SU-DHL-6 (cell line): ENCODE measurements at regions not wholly inside any gene's neighbourhood (a gene's known extent, or its start where the extent isn't known, plus 50 kb on each side); places are given as distances from the start of the nearest gene placed in this dataset.

Experiments used
- H2AFZ ChIP-seq: fragments of 200-600 bp; sonication (generic); 2 replicates; pipeline ENCODE4 v1.6.1; 2014; ENCODE audit warnings: low read depth, mild to moderate bottlenecking, moderate library complexity, mixed read lengths, antibody characterized with exemption, low read length; ENCODE audit not compliant: severe bottlenecking
- H3F3A ChIP-seq: fragments of 200-600 bp; shearing (Covaris generic); 2 replicates; pipeline ENCODE4 v1.6.0; 2016; ENCODE audit warnings: antibody characterized with exemption, mild to moderate bottlenecking; ENCODE audit not compliant: insufficient read depth
- H3K27ac ChIP-seq: fragments of 200-600 bp; sonication (generic); 2 replicates; pipeline ENCODE4 v1.5.1; 2016; ENCODE audit warnings: low read depth, mild to moderate bottlenecking, low read length, moderate library complexity, mixed read lengths
- H3K27me3 ChIP-seq: fragments of 200-600 bp; sonication (generic), shearing (Covaris generic); 2 replicates; pipeline ENCODE4 v1.6.0; 2014; ENCODE audit warnings: mild to moderate bottlenecking, low read length
- H3K36me3 ChIP-seq: fragments of 200-600 bp; sonication (generic); 2 replicates; pipeline ENCODE4 v1.6.1; 2014; ENCODE audit warnings: mild to moderate bottlenecking, low read length, mixed read lengths
- H3K4me2 ChIP-seq: fragments of 300-600, 200-600 bp; shearing (Covaris generic), sonication (generic); 2 replicates; pipeline ENCODE4 v1.6.0; 2014; ENCODE audit warnings: low read length, low read depth, mild to moderate bottlenecking; ENCODE audit not compliant: poor library complexity, severe bottlenecking
- H3K4me3 ChIP-seq: fragments of 200-600 bp; sonication (generic); 2 replicates; pipeline ENCODE4 v1.5.1; 2014; ENCODE audit warnings: antibody characterized with exemption, low read length, mild to moderate bottlenecking, mixed read lengths; ENCODE audit not compliant: insufficient read depth, poor library complexity, severe bottlenecking
- H3K79me2 ChIP-seq: fragments of 200-600 bp; sonication (generic); 2 replicates; pipeline ENCODE4 v1.6.1; 2014; ENCODE audit warnings: mild to moderate bottlenecking, low read length, moderate library complexity; ENCODE audit not compliant: insufficient read depth
- H3K9ac ChIP-seq: fragments of 200-600 bp; sonication (generic); 2 replicates; pipeline ENCODE4 v1.7.0; 2014; ENCODE audit warnings: mild to moderate bottlenecking, low read length
- H3K9me2 ChIP-seq: fragments of 200-600 bp; sonication (generic); replicated peaks from 2 replicates; pipeline ENCODE4 v1.6.1; 2014; ENCODE audit warnings: low read length; ENCODE audit not compliant: insufficient read depth
- H3K9me3 ChIP-seq: fragments of 200-600 bp; sonication (generic); 2 replicates; pipeline ENCODE4 v1.6.1; 2014; ENCODE audit warnings: low read length, mixed read lengths; ENCODE audit not compliant: insufficient read depth
- H4K20me1 ChIP-seq: fragments of 200-600 bp; sonication (generic); 2 replicates; pipeline ENCODE4 v1.6.1; 2014; ENCODE audit warnings: low read depth, mild to moderate bottlenecking, antibody characterized with exemption, low read length, moderate library complexity, mixed read lengths
- EZH2phosphoT487 ChIP-seq: fragments of 200-600 bp; sonication (generic), shearing (Covaris generic); conservative IDR thresholded peaks from 2 replicates; pipeline ENCODE4 v1.6.1; 2018; ENCODE audit warnings: mild to moderate bottlenecking, antibody characterized with exemption, low read length, moderate library complexity, mixed read lengths
- TF ChIP-seq, protein P1 (sequence below): fragments of 200-600 bp; sonication (generic); IDR thresholded peaks from one replicate; pipeline ENCODE4 v1.5.1; 2017; ENCODE audit warnings: antibody characterized with exemption, mild to moderate bottlenecking, low read length, moderate library complexity; ENCODE audit not compliant: insufficient read depth, poor library complexity, severe bottlenecking

DNA sequence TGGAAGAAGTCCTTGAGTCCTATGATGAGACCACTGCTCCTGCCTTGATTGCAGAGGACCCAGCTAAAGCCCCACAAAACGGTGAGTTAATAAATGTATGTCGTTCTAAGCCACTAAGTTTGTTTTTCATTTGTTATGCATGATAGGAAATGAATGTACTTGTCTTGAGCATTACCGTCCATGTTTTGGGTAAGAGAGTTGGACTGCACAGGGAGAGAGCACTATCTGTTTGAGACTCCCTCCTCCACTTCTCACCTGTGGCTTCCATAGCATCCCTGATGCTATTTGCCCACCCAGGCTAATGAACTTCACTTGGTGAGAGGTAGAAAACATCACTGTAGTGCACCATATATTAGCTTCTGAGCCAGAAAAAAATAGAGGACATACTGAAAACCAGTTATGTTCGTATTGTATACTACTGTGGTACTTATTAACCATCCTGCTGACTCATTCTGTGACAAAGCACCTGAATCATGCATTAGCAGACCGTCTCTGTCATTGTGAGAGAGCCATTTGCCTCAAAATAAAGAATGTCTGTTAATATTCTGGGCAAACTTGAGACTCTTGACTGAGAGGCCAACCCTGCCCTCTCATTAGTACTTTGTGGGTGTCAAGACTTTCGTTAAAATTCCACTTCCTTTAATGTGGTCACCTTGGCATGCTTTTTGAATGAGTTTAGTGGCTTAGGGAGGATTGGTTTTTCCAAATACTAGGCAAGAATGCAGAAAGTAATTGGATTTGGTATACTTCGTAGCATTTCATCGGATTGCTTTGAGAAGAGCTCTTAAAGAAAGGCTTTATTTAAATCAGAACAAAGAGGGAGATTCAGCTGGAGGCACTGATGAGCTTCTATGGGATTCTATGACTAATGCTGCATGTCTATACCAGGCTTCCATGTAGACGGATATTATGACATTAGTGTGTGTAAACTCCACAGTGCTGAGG lies 99.3 kb upstream of the GRPR start:
- Histone ChIP-seq H3F3A (no peaks in the 10 kb centered on the region), H3K9me3 (no peaks in the 10 kb centered on the region), H3K9me2 (no peaks in the 10 kb centered on the region), H3K4me2 (no peak overlapping the region), H3K79me2 (no peaks in the 10 kb centered on the region), H3K36me3 (no peaks in the 10 kb centered on the region), H3K27ac (no peak overlapping the region), H3K27me3 (no peaks in the 10 kb centered on the region), H2AFZ (no peak overlapping the region), H4K20me1 (no peaks in the 10 kb centered on the region), H3K9ac (no peak overlapping the region), H3K4me3 (no peak overlapping the region)
- no peak for TF ChIP-seq EZH2phosphoT487
- TF ChIP-seq, protein P1, sequence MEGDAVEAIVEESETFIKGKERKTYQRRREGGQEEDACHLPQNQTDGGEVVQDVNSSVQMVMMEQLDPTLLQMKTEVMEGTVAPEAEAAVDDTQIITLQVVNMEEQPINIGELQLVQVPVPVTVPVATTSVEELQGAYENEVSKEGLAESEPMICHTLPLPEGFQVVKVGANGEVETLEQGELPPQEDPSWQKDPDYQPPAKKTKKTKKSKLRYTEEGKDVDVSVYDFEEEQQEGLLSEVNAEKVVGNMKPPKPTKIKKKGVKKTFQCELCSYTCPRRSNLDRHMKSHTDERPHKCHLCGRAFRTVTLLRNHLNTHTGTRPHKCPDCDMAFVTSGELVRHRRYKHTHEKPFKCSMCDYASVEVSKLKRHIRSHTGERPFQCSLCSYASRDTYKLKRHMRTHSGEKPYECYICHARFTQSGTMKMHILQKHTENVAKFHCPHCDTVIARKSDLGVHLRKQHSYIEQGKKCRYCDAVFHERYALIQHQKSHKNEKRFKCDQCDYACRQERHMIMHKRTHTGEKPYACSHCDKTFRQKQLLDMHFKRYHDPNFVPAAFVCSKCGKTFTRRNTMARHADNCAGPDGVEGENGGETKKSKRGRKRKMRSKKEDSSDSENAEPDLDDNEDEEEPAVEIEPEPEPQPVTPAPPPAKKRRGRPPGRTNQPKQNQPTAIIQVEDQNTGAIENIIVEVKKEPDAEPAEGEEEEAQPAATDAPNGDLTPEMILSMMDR = no peak

DNA sequence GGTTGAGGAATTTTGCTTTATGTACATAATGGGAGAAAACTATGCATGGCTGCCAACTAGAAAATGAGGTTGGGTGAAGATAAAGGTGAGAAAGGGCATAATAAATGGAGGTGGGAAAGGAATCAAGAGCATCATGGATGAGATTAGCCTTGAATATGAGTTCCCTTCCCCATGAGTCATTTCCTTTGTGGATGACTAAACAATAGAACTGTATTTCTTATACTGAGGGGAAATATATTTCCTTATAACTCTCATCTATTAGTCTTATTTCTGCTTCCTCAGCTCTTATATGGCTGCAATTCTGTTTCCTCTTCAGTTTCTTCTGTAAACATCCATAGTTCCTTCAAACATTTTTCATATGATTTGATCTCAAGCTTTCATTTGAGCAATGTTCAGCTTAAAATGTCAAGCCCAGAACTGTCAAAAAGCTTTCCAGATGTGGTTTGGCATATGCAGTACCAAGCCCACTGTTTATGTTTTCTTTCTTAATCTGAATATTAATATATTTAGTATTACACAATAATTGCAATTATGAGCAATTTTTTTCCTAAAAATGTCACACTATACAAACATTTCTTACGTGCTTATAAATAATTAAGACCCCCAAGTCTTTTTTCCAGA lies 100.7 kb upstream of the GRPR start:
- Histone ChIP-seq H3K4me3 (no peak overlapping the region), H3K79me2 (no peaks in the 10 kb centered on the region), H3K9me3 (no peaks in the 10 kb centered on the region), H3K36me3 (no peaks in the 10 kb centered on the region), H4K20me1 (no peaks in the 10 kb centered on the region), H3F3A (no peaks in the 10 kb centered on the region), H3K27ac (no peak overlapping the region), H3K27me3 (no peaks in the 10 kb centered on the region), H3K4me2 (no peak overlapping the region), H2AFZ (no peak overlapping the region), H3K9ac (no peak overlapping the region), H3K9me2 (no peaks in the 10 kb centered on the region)
- TF ChIP-seq, protein P1 = no peak
- no peak for TF ChIP-seq EZH2phosphoT487

DNA sequence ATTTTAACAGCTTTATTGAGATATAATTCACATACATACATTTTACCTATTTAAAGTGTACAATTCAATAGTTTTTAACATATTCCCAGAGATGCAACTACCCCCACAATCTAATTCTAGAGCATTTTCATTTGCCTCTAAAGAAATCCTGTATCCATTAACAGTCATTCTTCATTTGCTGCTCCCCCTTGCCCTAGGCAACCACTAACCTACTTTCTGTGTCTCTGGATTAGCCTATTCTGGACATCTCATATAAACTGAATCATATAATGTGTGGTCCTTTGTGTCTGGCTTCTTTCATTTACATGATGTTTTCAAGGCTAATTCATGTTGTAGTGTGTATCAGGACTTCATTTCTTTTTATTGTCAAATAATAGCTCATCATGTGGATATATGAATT lies 105.1 kb upstream of the GRPR start:
- Histone ChIP-seq H3F3A (no peaks in the 10 kb centered on the region), H3K9me2 (no peaks in the 10 kb centered on the region), H3K36me3 (no peaks in the 10 kb centered on the region), H2AFZ (no peak overlapping the region), H3K4me3 (no peak overlapping the region), H3K27me3 (no peaks in the 10 kb centered on the region), H3K27ac (no peak overlapping the region), H4K20me1 (no peaks in the 10 kb centered on the region), H3K79me2 (no peaks in the 10 kb centered on the region), H3K9ac (no peak overlapping the region), H3K9me3 (no peaks in the 10 kb centered on the region), H3K4me2 (no peak overlapping the region)
- TF ChIP-seq EZH2phosphoT487 = no peak
- TF ChIP-seq, protein P1 = no peak
